GM12872 (cell line): ENCODE measurements at regions not wholly inside any gene's neighbourhood (a gene's known extent, or its start where the extent isn't known, plus 50 kb on each side); places are given as distances from the start of the nearest gene placed in this dataset.

Experiments
- TF ChIP-seq, protein P1 (sequence below): IDR thresholded peaks from 3 replicates; pipeline ENCODE4 v1.5.1; 2011; ENCODE audit warnings: low read depth, mild to moderate bottlenecking, low read length, moderate library complexity; ENCODE audit not compliant: insufficient read depth

- TF ChIP-seq, protein P1, sequence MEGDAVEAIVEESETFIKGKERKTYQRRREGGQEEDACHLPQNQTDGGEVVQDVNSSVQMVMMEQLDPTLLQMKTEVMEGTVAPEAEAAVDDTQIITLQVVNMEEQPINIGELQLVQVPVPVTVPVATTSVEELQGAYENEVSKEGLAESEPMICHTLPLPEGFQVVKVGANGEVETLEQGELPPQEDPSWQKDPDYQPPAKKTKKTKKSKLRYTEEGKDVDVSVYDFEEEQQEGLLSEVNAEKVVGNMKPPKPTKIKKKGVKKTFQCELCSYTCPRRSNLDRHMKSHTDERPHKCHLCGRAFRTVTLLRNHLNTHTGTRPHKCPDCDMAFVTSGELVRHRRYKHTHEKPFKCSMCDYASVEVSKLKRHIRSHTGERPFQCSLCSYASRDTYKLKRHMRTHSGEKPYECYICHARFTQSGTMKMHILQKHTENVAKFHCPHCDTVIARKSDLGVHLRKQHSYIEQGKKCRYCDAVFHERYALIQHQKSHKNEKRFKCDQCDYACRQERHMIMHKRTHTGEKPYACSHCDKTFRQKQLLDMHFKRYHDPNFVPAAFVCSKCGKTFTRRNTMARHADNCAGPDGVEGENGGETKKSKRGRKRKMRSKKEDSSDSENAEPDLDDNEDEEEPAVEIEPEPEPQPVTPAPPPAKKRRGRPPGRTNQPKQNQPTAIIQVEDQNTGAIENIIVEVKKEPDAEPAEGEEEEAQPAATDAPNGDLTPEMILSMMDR = no peak
Observed at GRCh38 chr6:206264-206663, 86.0 kb upstream of the DUSP22 start.

DNA sequence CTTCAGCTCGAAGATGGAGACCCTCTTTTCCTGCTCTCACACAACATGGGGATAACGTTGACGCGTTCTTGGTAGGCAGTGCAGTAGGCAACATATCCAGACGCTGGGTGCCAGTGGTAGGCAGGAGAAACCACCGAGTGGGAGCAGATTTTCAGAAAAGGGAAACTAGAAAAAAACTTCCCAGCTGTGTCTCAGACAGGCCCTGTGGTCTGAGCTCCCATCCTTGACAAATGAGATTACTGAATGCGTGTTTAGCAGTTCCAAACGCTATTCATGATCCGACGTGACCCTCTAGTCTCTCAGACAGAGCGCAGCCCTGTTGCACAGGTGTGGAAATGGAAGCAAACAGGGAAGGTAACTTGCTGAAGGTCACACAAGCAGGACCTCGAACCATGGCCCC, 83.9 kb upstream of the DUSP22 start:
- TF ChIP-seq, protein P1 = no peak

DNA sequence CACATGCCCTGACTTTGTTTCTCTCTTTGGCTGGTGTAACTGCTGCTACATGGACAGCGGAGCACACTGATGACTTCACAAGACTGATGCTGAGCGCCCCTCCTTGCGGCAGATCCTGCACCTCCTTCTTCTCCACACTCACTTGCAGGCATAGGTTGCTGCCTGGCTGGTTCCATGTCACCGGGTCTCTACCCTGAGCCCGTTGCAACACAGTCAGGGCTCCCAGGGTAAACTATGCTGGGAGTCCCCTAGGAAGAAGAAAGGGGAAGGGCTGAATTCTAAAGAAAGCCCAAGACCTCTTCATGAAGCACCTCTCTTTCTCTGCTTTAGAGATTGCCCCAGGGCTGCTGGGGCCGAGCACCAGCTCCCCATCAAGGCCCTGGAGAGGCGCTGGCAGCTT, 83.3 kb upstream of the DUSP22 start:
- TF ChIP-seq, protein P1 = no peak

DNA sequence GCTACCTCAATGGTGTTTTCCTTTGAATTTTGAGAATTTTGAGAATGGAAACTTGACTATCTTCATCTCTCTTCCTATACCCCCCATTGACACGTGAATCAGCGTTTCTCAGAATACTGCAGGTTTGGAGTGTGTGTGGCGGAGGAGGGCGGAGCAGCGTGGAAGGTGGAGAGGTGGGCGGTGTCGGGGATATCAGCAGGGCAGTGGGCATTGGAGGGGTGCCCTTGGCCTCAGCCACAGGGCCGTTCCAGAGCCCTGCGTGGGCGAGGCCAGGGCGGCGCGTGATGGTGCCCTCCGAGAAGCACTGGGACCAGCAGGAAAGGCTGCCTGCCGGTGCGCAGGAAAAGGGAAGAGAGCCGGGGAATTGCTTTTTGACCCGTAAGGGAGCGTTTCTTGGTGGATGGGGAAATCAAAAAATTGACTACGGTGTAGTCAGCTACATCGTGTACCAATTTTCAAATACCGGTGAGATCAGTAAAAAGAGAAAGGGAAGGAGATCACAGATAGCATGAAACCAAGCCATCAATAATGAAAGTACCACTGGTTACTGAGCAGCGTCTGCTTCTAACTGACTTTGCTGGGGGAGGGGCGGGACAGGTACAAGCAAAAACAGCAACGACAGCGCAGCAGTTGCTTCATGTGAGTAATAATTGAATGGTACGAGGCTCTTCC, 82.7 kb upstream of the DUSP22 start:
- TF ChIP-seq, protein P1 = no peak

- TF ChIP-seq, protein P1 = no peak
Observed at GRCh38 chr6:210104-210456, 82.2 kb upstream of the DUSP22 start.

- TF ChIP-seq, protein P1 = no peak
Observed at GRCh38 chr6:210778-211374, 81.4 kb upstream of the DUSP22 start.

- TF ChIP-seq, protein P1 = no peak
Observed at GRCh38 chr6:211871-212497, 80.3 kb upstream of the DUSP22 start.
